HepG2 (cell line): ENCODE measurements at regions not wholly inside any gene's neighbourhood (a gene's known extent, or its start where the extent isn't known, plus 50 kb on each side); places are given as distances from the start of the nearest gene placed in this dataset.

ENCODE experiments used
- ATAC-seq: fragments of 200-7000 bp; cut with Tn5 transposase; 3 replicates; pipeline ENCODE4 v1.9.1; 2020; ENCODE audit warnings: mild to moderate bottlenecking, moderate library complexity
- BruUV-seq: library from RNA; stranded (reverse); fragments of 400-500 nt; replicated peaks from 2 replicates; lab custom pipeline; 2021; lab: Mats Ljungman, UMichigan
- CTCF ChIA-PET: fragments of 300-600 bp; formaldehyde crosslinking; extraction: SDS; loops from one replicate; lab custom pipeline; 2021; ENCODE audit warnings: low total read pairs, inconsistent platforms, low intra/inter-chr PET ratio; lab: Yijun Ruan, JAX
- POLR2A ChIA-PET: fragments of 350-600 bp; sonication (Branson Sonifier 250); formaldehyde crosslinking; loops from one replicate; lab custom pipeline; 2020; ENCODE audit warnings: antibody characterized with exemption, inconsistent platforms; lab: Yijun Ruan, JAX
- DNase-seq: peaks from one replicate; pipeline ENCODE4 v3.0.0-alpha.2; 2015; ENCODE audit warnings: low spot score
- FAIRE-seq: peaks from 3 replicates; lab custom pipeline; 2011; peaks lifted over from hg19 to GRCh38; lab: Jason Lieb, UNC
- H2AFZ ChIP-seq: one replicate; pipeline ENCODE4 v1.6.1; 2011; ENCODE audit warnings: low read length, inconsistent platforms
- H3K27ac ChIP-seq: fragments of 300-600 bp; 3 replicates; pipeline ENCODE4 v1.8.0; 2011; ENCODE audit warnings: mixed run types, mild to moderate bottlenecking, mixed read lengths, low read length, inconsistent platforms; ENCODE audit not compliant: insufficient read depth; ENCODE audit errors: extremely low read length
- H3K27me3 ChIP-seq, 2 experiments: fragments of 200-600 bp in 1 of 2; 2 replicates in 1 of 2; 3 replicates in 1 of 2; pipeline versions ENCODE4 v1.6.0 to v1.8.0; 2011; ENCODE audit warnings: low read length in 2 of 2, mild to moderate bottlenecking in 2 of 2, moderate library complexity in 2 of 2, inconsistent platforms in 1 of 2; ENCODE audit not compliant: insufficient read depth in 2 of 2, control insufficient read depth in 1 of 2
- H3K36me3 ChIP-seq, 2 experiments: fragments of 200-600 bp in 1 of 2; replicated peaks in 1 of 2; 2 replicates in 1 of 2; 3 replicates in 1 of 2; pipeline versions ENCODE4 v1.5.1 to v1.8.0; 2011; ENCODE audit warnings: low read length in 2 of 2, inconsistent platforms in 1 of 2; ENCODE audit not compliant: insufficient read depth in 2 of 2, control insufficient read depth in 1 of 2
- H3K4me1 ChIP-seq: 2 replicates; pipeline ENCODE4 v1.5.1; 2012; ENCODE audit warnings: low read length, inconsistent platforms; ENCODE audit not compliant: insufficient read depth
- H3K4me2 ChIP-seq: 2 replicates; pipeline ENCODE4 v1.6.0; 2011; ENCODE audit warnings: low read depth, low read length, inconsistent platforms
- H3K4me3 ChIP-seq, 3 experiments: fragments of 200-600 bp in 1 of 3; sonication (generic), shearing (Covaris generic) in 1 of 3; replicated peaks in 1 of 3; 2 replicates each; pipeline ENCODE4 v1.5.1; 2011 to 2016; ENCODE audit warnings: low read length in 3 of 3, inconsistent platforms in 2 of 3, low read depth in 2 of 3, mild to moderate bottlenecking in 2 of 3, control low read depth in 1 of 3, mixed read lengths in 1 of 3; ENCODE audit not compliant: insufficient read depth in 1 of 3
- H3K79me2 ChIP-seq: one replicate; pipeline ENCODE4 v1.6.1; 2011; ENCODE audit warnings: low read length, inconsistent platforms; ENCODE audit not compliant: insufficient read depth
- H3K9ac ChIP-seq: 2 replicates; pipeline ENCODE4 v1.6.0; 2011; ENCODE audit warnings: mild to moderate bottlenecking, low read depth, low read length, inconsistent platforms; ENCODE audit not compliant: insufficient read depth
- H3K9me3 ChIP-seq: 2 replicates; pipeline ENCODE4 v1.5.1; 2012; ENCODE audit warnings: mild to moderate bottlenecking, low read length
- H4K20me1 ChIP-seq: 2 replicates; pipeline ENCODE4 v1.6.0; 2011; ENCODE audit warnings: inconsistent platforms, mild to moderate bottlenecking, low read length, moderate library complexity; ENCODE audit not compliant: insufficient read depth
- AGO1 ChIP-seq: fragments of 200-400 bp; formaldehyde crosslinking; IDR thresholded peaks from 2 replicates; pipeline ENCODE4 v1.6.1; 2017; ENCODE audit warnings: mild to moderate bottlenecking, low read depth, low read length, moderate library complexity; ENCODE audit not compliant: poor library complexity, severe bottlenecking
- ETS1 ChIP-seq: sonication (generic); formaldehyde crosslinking; IDR thresholded peaks from 2 replicates; pipeline ENCODE4 v1.4.0; 2020; ENCODE audit warnings: missing genetic modification reagents
- FOXP1 ChIP-seq, 2 experiments: fragments of 450-650 bp in 1 of 2; IDR thresholded peaks; 2 replicates each; pipeline ENCODE4 v1.6.1; 2017 to 2018; ENCODE audit warnings: antibody characterized with exemption in 1 of 2
- GATAD2A ChIP-seq: IDR thresholded peaks from 2 replicates; pipeline ENCODE4 v1.6.1; 2016
- PAXIP1 ChIP-seq: sonication (generic); formaldehyde crosslinking; conservative IDR thresholded peaks from 2 replicates; pipeline ENCODE4 v1.4.0; 2020; ENCODE audit warnings: mild to moderate bottlenecking, missing genetic modification reagents, moderate library complexity
- SP5 ChIP-seq: IDR thresholded peaks from 2 replicates; pipeline ENCODE4 v1.6.1; 2016; ENCODE audit warnings: low read depth, borderline replicate concordance
- ZBTB7B ChIP-seq: sonication (generic); formaldehyde crosslinking; IDR thresholded peaks from 2 replicates; pipeline ENCODE4 v1.4.0; 2020; ENCODE audit warnings: missing genetic modification reagents
- ZFP1 ChIP-seq: IDR thresholded peaks from 2 replicates; pipeline ENCODE4 v1.6.1; 2016
- ZKSCAN5 ChIP-seq: sonication (generic); formaldehyde crosslinking; IDR thresholded peaks from 2 replicates; pipeline ENCODE4 v1.5.1; 2020; ENCODE audit warnings: mild to moderate bottlenecking, missing genetic modification reagents
- ZMYM4 ChIP-seq: sonication (generic); formaldehyde crosslinking; IDR thresholded peaks from 2 replicates; pipeline ENCODE4 v1.8.1; 2023; ENCODE audit warnings: mild to moderate bottlenecking, missing genetic modification reagents
- ZNF274 ChIP-seq: sonication (generic); formaldehyde crosslinking; IDR thresholded peaks from 2 replicates; pipeline ENCODE4 v1.5.1; 2020; ENCODE audit warnings: mild to moderate bottlenecking, missing genetic modification reagents
- ZNF644 ChIP-seq: IDR thresholded peaks from 2 replicates; pipeline ENCODE4 v1.6.1; 2016; ENCODE audit warnings: low read depth
- ZNF713 ChIP-seq: sonication (generic); formaldehyde crosslinking; IDR thresholded peaks from 2 replicates; pipeline ENCODE4 v1.4.0; 2020; ENCODE audit warnings: mild to moderate bottlenecking, missing genetic modification reagents
- ZNF775 ChIP-seq: sonication (generic); formaldehyde crosslinking; IDR thresholded peaks from 2 replicates; pipeline ENCODE4 v1.4.0; 2020; ENCODE audit warnings: missing genetic modification reagents, mild to moderate bottlenecking, moderate library complexity, borderline replicate concordance
- WGBS: methylation state at CpG from one replicate; pipeline ENCODE4 v1.1.6; 2017; ENCODE audit warnings: low lambda C conversion rate; 5-methylcytosine and 5-hydroxymethylcytosine counted together
- in situ Hi-C: cut with HindIII; loops from 2 replicates; pipeline ENCODE4 v1.10.0; 2017; ENCODE audit warnings: low pct_unique_long_range_greater_than_20kb; ENCODE audit not compliant: extremely low pct_ligation_motif_present
- intact Hi-C: fragments of 100-400 bp; cut with micrococcal nuclease; formaldehyde crosslinking; loops from one replicate; pipeline ENCODE4 v1.10.0; 2022; ENCODE audit not compliant: unreplicated experiment

GRCh38 chr18:39638224-39638623, 2072.6 kb upstream of the CELF4 start:
- no peak for TF ChIP-seq ZFP1 (CRISPR knock-in tag)
- no peak for TF ChIP-seq ZNF274 (CRISPR knock-in tag)
- POLR2A ChIA-PET: no interaction called here
- no TSS peak for BruUV-seq
- Histone ChIP-seq H3K9me3 (no peaks in the 10 kb centered on the region), H3K4me3 (no peak overlapping the region), H4K20me1 (no peaks in the 10 kb centered on the region), H3K4me2 (no peak overlapping the region), H3K27ac (no peak overlapping the region), H3K9ac (no peak overlapping the region), H3K79me2 (no peaks in the 10 kb centered on the region), H2AFZ (no peak overlapping the region), H3K27me3 (no peaks in the 10 kb centered on the region), H3K36me3 (no peaks in the 10 kb centered on the region), H3K4me1 (peaks cover 39% of the 10 kb centered on the region)
- ATAC-seq (no peak), FAIRE-seq (no peak), DNase-seq (no peak)
- intact Hi-C loops: loop anchor here (5.0 to 10.0 kb wide), 2 partner anchors 124 to 157 kb away; no protein-coding TSS in a partner anchor
- CTCF ChIA-PET: no interaction called here
- 95% methylated on average over 1 of the region's 1 CpG for WGBS
- in situ Hi-C loops: no loop called here

GRCh38 chr18:39636931-39637330, 2071.3 kb upstream of the CELF4 start:
- no peak overlapping the region for H3K9ac ChIP-seq
- no peaks in the 10 kb centered on the region for H3K9me3 ChIP-seq
- ChIA-PET CTCF (no interaction called here), POLR2A (no interaction called here)
- no peak for FAIRE-seq
- ATAC-seq: peak; percentile 86
- no peaks in the 10 kb centered on the region; a peak in 1 of 5 replicates for H3K36me3 ChIP-seq
- WGBS: 0% methylated on average over 1 of the region's 1 CpG
- H3K4me3 ChIP-seq: no peak overlapping the region
- no TSS peak for BruUV-seq
- intact Hi-C loops (loop anchor here (5.0 to 10.0 kb wide), 2 partner anchors 125 to 158 kb away; no protein-coding TSS in a partner anchor), in situ Hi-C loops (no loop called here)
- peak overlapping the region; percentile 36 for H3K27ac ChIP-seq
- peak overlapping the region; percentile 25 for H3K4me2 ChIP-seq
- peaks cover 39% of the 10 kb centered on the region for H3K4me1 ChIP-seq
- H4K20me1 ChIP-seq: no peaks in the 10 kb centered on the region
- H2AFZ ChIP-seq: no peak overlapping the region
- no peaks in the 10 kb centered on the region for H3K79me2 ChIP-seq
- H3K27me3 ChIP-seq: no peaks in the 10 kb centered on the region
- DNase-seq: peak; percentile 48
- TF ChIP-seq FOXP1 (IDR thresholded peaks at IDR 0.05): no peak
- TF ChIP-seq FOXP1 (CRISPR knock-in tag; IDR thresholded peaks at IDR 0.05): peak; percentile 16; the same call in 1 of the 2 replicates
- no peak for TF ChIP-seq ZNF775 (CRISPR knock-in tag)
- TF ChIP-seq AGO1: no peak
- TF ChIP-seq ZKSCAN5 (CRISPR knock-in tag): no peak
- peak; percentile 67 for TF ChIP-seq ZMYM4 (CRISPR knock-in tag)
- TF ChIP-seq ZNF644 (CRISPR knock-in tag): 0 out of 2 replicates have a peak, but pooled peaks have one; percentile 14
- no peak for TF ChIP-seq ETS1 (CRISPR knock-in tag)
- TF ChIP-seq PAXIP1 (CRISPR knock-in tag): peak; percentile 42
- TF ChIP-seq ZNF713: no peak
- peak; percentile 72; the same call in 1 of the 2 replicates for TF ChIP-seq ZBTB7B (CRISPR knock-in tag)
- TF ChIP-seq SP5 (CRISPR knock-in tag): peak; percentile 73; the same call in 1 of the 2 replicates
- 0 out of 2 replicates have a peak, but pooled peaks have one; percentile 19 for TF ChIP-seq GATAD2A (CRISPR knock-in tag)
